ENCODE measurements at regions not wholly inside any gene's neighbourhood (a gene's known extent, or its start where the extent isn't known, plus 50 kb on each side); places are given as distances from the start of the nearest gene placed in this dataset.

GRCh38 chr10:2891073-2891769 is 176.1 kb upstream of the PFKP start:
- intact Hi-C loops (cut with DNase I) = no loop called here
- DNase-seq (no peak), ATAC-seq (no peak)
- Histone ChIP-seq H3K27me3 (peaks cover 0 to 14% (median 0%) of the 10 kb centered on the region in 9 donors), H3K4me1 (no peaks in the 10 kb centered on the region), H3K36me3 (no peaks in the 10 kb centered on the region), H3K9me3 (no peaks in the 10 kb centered on the region), H3K27ac (no peak overlapping the region), H3K4me3 (no peak overlapping the region)
- no peak for TF ChIP-seq POLR2A (IDR thresholded peaks at IDR 0.05)
- no peak for TF ChIP-seq CTCF (IDR thresholded peaks at IDR 0.05)
- 61 to 69% (median 65%) methylated on average over 13 to 14 of the region's 14 CpGs for WGBS, 4 donors

DNA sequence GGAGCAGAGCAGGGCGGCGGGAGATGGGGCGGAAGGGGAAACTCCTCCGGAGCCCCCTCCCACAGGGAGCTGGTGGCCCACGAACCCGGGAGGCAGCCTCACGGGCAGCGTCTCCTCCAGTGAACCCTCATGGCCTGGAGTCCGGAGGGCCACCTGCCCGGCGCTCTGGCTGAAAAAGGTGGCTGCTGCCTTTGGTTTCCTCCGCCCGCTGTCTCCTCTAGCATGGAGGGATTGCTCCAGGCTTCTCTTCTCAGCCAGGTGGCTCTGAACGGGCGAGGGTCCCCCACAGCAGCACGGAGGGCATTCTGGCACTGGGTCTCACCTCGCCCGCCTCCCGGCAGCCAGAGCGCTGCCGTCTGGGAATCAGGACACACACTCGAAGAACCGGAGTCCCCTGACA is 177.3 kb upstream of the PFKP start:
- H3K4me1 ChIP-seq = no peaks in the 10 kb centered on the region
- ATAC-seq (no peak), DNase-seq (no peak)
- TF ChIP-seq CTCF (IDR thresholded peaks at IDR 0.05) (no peak), POLR2A (IDR thresholded peaks at IDR 0.05) (no peak)
- H3K36me3 ChIP-seq = no peaks in the 10 kb centered on the region
- intact Hi-C loops (cut with DNase I) = no loop called here
- H3K27me3 ChIP-seq = peaks cover 0 to 14% (median 0%) of the 10 kb centered on the region in 9 donors
- no peak overlapping the region for H3K27ac ChIP-seq
- WGBS, 4 donors = 88 to 94% (median 89%) methylated on average over 12 to 23 of the region's 23 CpGs
- no peak overlapping the region for H3K4me3 ChIP-seq
- H3K9me3 ChIP-seq = no peaks in the 10 kb centered on the region

- Histone ChIP-seq H3K9me3 (no peaks in the 10 kb centered on the region), H3K27me3 (peaks cover 0 to 14% (median 0%) of the 10 kb centered on the region in 9 donors), H3K4me3 (no peak overlapping the region), H3K36me3 (no peaks in the 10 kb centered on the region), H3K27ac (no peak overlapping the region), H3K4me1 (no peaks in the 10 kb centered on the region)
- intact Hi-C loops (cut with DNase I) = no loop called here
- TF ChIP-seq POLR2A (IDR thresholded peaks at IDR 0.05) (no peak), CTCF (IDR thresholded peaks at IDR 0.05) (no peak)
- ATAC-seq (peak in 1 of 4 donors; percentile 42), DNase-seq (no peak)
- 92 to 97% (median 97%) methylated on average over 14 of the region's 14 CpGs for WGBS, 4 donors
These were observed 178.8 kb upstream of the PFKP start for GRCh38 chr10:2888403-2889004.

DNA sequence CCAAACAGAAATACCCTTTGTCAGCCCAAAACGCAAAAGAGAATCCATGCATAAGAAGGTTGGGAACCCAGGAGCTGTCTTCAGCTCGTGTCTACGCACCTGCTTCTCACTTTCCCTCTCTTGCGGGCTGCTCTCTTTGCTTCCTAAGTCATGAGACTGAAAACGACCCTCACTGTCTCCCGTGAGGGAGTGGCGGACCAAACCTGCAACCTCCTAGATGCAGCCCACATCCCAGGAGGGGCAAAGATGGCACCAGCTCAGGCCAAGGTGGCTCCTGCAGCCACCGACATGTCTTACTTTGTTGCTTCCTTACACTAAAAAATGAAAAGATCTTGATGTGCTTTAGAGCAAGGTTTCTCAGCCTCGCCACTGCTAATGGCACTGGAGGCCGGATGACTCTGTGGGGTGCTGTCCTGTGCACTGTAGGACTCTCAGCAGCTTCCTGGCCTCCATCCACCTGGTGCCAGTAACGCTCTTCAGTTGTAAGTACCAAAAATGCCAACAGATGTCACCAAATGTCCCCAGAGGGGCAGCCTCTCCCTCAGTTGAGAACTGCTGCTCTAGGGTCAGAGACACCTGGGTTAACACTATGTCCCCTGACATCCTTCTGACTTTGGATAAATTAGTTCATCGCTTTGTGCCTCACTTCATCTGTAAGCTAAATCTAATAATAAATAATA is 179.8 kb upstream of the PFKP start:
- DNase-seq = no peak
- Histone ChIP-seq H3K36me3 (no peaks in the 10 kb centered on the region), H3K4me3 (no peak overlapping the region), H3K4me1 (no peaks in the 10 kb centered on the region), H3K27ac (no peak overlapping the region), H3K27me3 (peaks cover 0 to 13% (median 0%) of the 10 kb centered on the region in 9 donors), H3K9me3 (no peaks in the 10 kb centered on the region)
- no peak for ATAC-seq
- intact Hi-C loops (cut with DNase I) = no loop called here
- 84 to 88% (median 85%) methylated on average over 12 of the region's 12 CpGs for WGBS, 4 donors
- TF ChIP-seq POLR2A (IDR thresholded peaks at IDR 0.05) = no peak
- TF ChIP-seq CTCF (IDR thresholded peaks at IDR 0.05) = no peak
